ENCODE measurements at regions not wholly inside any gene's neighbourhood (a gene's known extent, or its start where the extent isn't known, plus 50 kb on each side); places are given as distances from the start of the nearest gene placed in this dataset.
A peak's percentile ranks its signal among the peaks of the same experiment; 100 is the strongest.

DNA sequence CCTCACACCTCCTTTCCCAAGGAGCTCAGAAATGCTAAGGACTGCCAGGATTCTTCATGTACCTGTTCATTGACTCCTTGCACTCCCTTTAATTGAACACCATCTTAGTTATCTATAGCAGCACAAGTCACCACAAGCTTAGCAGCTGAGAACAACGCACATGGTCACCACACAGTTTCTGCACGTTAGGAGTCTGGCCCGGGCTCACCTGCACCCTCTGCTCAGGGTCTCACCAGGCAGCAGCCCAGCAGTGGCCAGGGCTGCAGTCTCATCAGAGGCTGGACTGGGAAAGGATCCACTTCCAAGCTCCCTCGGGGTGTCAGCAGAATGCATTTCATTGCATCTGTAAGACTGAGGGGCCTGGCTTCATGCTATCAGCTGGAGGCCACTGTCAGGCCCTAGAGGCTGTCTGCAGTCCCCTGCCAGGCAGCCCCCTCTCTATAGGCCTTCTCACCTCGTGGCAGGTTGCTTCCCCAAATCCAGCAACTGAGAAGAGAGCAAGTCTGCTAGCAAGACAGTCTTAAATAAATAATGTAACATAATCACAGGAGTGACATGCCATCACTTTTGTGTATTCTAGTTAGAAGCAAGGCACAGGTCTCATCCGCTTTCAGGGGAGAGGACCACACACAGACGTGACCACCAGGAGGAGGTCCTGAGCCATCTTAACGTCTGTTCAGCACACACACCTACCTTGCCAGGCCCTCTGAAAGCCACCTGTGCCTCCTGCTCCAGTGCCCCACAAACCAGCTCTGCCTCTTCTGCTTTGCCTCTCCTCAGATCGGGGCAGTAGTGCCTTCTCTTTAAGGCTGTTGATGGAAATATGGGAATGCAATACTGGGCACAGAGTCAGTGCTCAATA lies 165.2 kb upstream of the CST7 start:
- ChIA-PET POLR2A (no interaction called here), CTCF (interaction anchor here (0.6 to 6.6 kb wide), 10 partner anchors 10 to 846 kb away, joined by 3 to 66 read pairs (median 4); no protein-coding TSS in a partner anchor)
- Histone ChIP-seq H3K4me3 (no peak overlapping the region), H3K4me2 (no peak overlapping the region), H3K4me1 (no peaks in the 10 kb centered on the region), H3K9me3 (no peaks in the 10 kb centered on the region), H3K27ac (no peak overlapping the region)
- WGBS (ENCODE audit: missing lambda C conversion rate): 35% methylated on average over 9 of the region's 9 CpGs
- TF ChIP-seq ZNF302 (CRISPR knock-in tag; IDR thresholded peaks at IDR 0.05) (no peak), RAD21 (conservative IDR thresholded peaks at IDR 0.05 in 1 of 2, IDR thresholded peaks at IDR 0.05 in 1 of 2) (peak; percentile 25 to 34; a peak in 1 of 5 replicates)
- ATAC-seq: peak in 1 of 2 experiments; percentile 40; a peak in 3 of 6 replicates
- DNase-seq (ENCODE audit: low read depth in 1 of 2, low spot score in 1 of 2): peak in 1 of 2 experiments; percentile 19
- FAIRE-seq: peak; percentile 32

DNA sequence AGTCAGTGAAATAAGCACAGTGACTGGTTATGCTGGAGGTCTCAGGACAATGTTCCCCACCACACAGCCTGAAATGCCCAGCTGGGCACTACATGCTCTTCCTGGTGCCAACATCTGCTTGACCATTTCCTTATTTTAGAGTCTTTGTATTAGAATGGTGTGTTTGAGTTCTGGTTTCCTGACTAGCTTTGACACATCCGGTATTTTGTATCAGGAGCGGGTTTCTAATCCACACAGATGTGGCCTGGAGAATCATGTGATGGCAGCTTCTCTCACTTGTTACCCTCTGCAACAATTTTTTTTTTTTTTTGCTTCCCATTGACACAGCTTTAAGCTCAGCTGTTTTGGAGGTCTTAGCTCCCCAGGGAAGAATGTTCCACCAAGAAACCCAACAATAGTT lies 164.5 kb upstream of the CST7 start:
- CTCF ChIA-PET: interaction anchor here (0.6 to 1.9 kb wide), 6 partner anchors 9 to 624 kb away, joined by 3 to 6 read pairs (median 4); no protein-coding TSS in a partner anchor
- no peaks in the 10 kb centered on the region for H3K4me1 ChIP-seq
- POLR2A ChIA-PET: no interaction called here
- H3K9me3 ChIP-seq: no peaks in the 10 kb centered on the region
- DNase-seq (ENCODE audit: low read depth in 1 of 2, low spot score in 1 of 2) (no peak), ATAC-seq (no peak), FAIRE-seq (no peak)
- TF ChIP-seq CBX8 (IDR thresholded peaks at IDR 0.05) (no peak), CHD4 (IDR thresholded peaks at IDR 0.05; ENCODE audit: borderline replicate concordance) (no peak), FOSL2 (IDR thresholded peaks at IDR 0.05) (no peak), FOSL2 (CRISPR knock-in tag; IDR thresholded peaks at IDR 0.05) (no peak), RCOR1 (IDR thresholded peaks at IDR 0.05; ENCODE audit: low read depth, low read length) (no peak), NPAS2 (CRISPR knock-in tag; IDR thresholded peaks at IDR 0.05; ENCODE audit: borderline replicate concordance) (no peak), ZC3H11A (IDR thresholded peaks at IDR 0.05) (no peak), CHD2 (IDR thresholded peaks at IDR 0.05; ENCODE audit: low read length, partially characterized antibody) (no peak), MAFK (IDR thresholded peaks at IDR 0.05; ENCODE audit: partially characterized antibody) (no peak), RNF2 (IDR thresholded peaks at IDR 0.05; ENCODE audit: borderline replicate concordance, low read depth) (no peak), ZFP36 (IDR thresholded peaks at IDR 0.05; ENCODE audit: borderline replicate concordance, partially characterized antibody) (no peak), ESRRA (IDR thresholded peaks at IDR 0.05; ENCODE audit: borderline replicate concordance, low read length) (no peak), CBX2 (IDR thresholded peaks at IDR 0.05; ENCODE audit: borderline replicate concordance, low read depth) (no peak), PHF8 (IDR thresholded peaks at IDR 0.05; ENCODE audit: borderline replicate concordance, low read depth) (no peak)
- TF ChIP-seq, protein P1, sequence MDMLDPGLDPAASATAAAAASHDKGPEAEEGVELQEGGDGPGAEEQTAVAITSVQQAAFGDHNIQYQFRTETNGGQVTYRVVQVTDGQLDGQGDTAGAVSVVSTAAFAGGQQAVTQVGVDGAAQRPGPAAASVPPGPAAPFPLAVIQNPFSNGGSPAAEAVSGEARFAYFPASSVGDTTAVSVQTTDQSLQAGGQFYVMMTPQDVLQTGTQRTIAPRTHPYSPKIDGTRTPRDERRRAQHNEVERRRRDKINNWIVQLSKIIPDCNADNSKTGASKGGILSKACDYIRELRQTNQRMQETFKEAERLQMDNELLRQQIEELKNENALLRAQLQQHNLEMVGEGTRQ (IDR thresholded peaks at IDR 0.05): no peak
- TF ChIP-seq, protein P2, sequence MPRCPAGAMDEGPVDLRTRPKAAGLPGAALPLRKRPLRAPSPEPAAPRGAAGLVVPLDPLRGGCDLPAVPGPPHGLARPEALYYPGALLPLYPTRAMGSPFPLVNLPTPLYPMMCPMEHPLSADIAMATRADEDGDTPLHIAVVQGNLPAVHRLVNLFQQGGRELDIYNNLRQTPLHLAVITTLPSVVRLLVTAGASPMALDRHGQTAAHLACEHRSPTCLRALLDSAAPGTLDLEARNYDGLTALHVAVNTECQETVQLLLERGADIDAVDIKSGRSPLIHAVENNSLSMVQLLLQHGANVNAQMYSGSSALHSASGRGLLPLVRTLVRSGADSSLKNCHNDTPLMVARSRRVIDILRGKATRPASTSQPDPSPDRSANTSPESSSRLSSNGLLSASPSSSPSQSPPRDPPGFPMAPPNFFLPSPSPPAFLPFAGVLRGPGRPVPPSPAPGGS (IDR thresholded peaks at IDR 0.05): no peak
- H3K4me2 ChIP-seq: no peak overlapping the region
- WGBS (ENCODE audit: missing lambda C conversion rate): 80% methylated on average over 2 of the region's 2 CpGs
- H3K27ac ChIP-seq: no peak overlapping the region
- no peak overlapping the region for H3K4me3 ChIP-seq

DNA sequence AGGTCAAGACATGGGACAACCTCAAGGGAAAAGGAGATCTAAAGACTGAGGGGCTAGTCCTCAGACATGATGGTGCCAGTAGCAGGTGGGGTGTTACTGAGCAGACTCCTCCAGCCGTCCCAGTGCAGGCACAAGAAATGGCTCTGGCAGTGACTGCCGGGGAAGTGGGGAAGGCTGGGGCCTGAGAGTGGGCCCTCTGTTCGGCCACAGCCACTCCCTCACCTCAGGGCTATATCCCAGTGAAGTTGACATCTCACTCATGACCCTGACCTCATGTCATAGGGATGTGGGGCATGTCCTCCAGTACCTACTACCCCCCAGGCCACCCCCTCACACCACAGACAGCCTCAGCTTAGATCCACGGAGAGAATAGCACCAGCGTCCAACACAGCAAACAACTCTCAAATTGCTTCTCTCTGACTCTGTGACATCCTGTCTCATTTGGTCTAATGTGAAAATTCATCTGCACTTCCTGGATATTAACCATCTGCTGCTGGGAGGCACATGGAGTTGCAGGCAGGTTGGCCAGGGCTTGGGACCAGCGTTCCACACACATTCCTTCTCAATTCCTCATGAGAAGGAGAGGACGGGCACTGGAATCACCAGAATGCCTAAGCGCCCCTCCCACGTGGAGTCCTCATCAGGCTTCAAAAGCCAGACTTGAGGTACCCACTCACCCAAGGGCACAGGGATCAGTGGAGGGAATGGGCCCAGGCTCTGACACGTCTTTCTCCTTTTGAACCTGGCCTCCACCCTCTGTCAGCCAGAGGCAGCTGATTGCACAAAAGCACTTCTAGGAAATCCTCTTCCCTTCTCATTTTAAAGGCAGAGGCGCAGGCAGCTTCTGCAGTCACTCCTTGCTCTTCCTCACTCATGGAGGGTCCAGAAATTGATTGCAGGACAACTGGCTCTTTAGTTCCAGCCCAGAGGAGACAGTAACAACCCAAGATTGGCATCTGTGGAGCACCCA lies 163.6 kb upstream of the CST7 start:
- Histone ChIP-seq H3K4me3 (no peak overlapping the region), H3K27ac (no peak overlapping the region), H3K4me1 (no peaks in the 10 kb centered on the region), H3K4me2 (no peak overlapping the region), H3K9me3 (no peaks in the 10 kb centered on the region)
- ChIA-PET CTCF (interaction anchor here (0.6 to 1.8 kb wide), 3 partner anchors 12 to 1090 kb away, joined by 3 to 6 read pairs (median 3); no protein-coding TSS in a partner anchor), POLR2A (no interaction called here)
- FAIRE-seq: no peak
- WGBS (ENCODE audit: missing lambda C conversion rate): 55% methylated on average over 11 of the region's 11 CpGs
- ATAC-seq: no peak
- peak in 1 of 2 experiments; percentile 31 for DNase-seq (ENCODE audit: low read depth in 1 of 2, low spot score in 1 of 2)
- TF ChIP-seq MAZ (IDR thresholded peaks at IDR 0.05; ENCODE audit: borderline replicate concordance, low read depth, low read length) (no peak), FOSL2 (IDR thresholded peaks at IDR 0.05) (no peak), FOSL2 (CRISPR knock-in tag; IDR thresholded peaks at IDR 0.05) (no peak), KDM5A (IDR thresholded peaks at IDR 0.05) (no peak), ZFP36 (IDR thresholded peaks at IDR 0.05; ENCODE audit: borderline replicate concordance, partially characterized antibody) (no peak), EP300 (IDR thresholded peaks at IDR 0.05) (no peak), CBX2 (IDR thresholded peaks at IDR 0.05; ENCODE audit: borderline replicate concordance, low read depth) (no peak), GATA3 (IDR thresholded peaks at IDR 0.05; ENCODE audit: borderline replicate concordance) (no peak), CHD4 (IDR thresholded peaks at IDR 0.05; ENCODE audit: borderline replicate concordance) (no peak)
- TF ChIP-seq, protein P3, sequence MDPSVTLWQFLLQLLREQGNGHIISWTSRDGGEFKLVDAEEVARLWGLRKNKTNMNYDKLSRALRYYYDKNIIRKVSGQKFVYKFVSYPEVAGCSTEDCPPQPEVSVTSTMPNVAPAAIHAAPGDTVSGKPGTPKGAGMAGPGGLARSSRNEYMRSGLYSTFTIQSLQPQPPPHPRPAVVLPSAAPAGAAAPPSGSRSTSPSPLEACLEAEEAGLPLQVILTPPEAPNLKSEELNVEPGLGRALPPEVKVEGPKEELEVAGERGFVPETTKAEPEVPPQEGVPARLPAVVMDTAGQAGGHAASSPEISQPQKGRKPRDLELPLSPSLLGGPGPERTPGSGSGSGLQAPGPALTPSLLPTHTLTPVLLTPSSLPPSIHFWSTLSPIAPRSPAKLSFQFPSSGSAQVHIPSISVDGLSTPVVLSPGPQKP (IDR thresholded peaks at IDR 0.05; ENCODE audit: low read depth, low read length): no peak
- TF ChIP-seq, protein P4, sequence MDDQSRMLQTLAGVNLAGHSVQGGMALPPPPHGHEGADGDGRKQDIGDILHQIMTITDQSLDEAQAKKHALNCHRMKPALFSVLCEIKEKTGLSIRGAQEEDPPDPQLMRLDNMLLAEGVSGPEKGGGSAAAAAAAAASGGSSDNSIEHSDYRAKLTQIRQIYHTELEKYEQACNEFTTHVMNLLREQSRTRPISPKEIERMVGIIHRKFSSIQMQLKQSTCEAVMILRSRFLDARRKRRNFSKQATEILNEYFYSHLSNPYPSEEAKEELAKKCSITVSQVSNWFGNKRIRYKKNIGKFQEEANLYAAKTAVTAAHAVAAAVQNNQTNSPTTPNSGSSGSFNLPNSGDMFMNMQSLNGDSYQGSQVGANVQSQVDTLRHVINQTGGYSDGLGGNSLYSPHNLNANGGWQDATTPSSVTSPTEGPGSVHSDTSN (IDR thresholded peaks at IDR 0.05): no peak
- TF ChIP-seq, protein P5, sequence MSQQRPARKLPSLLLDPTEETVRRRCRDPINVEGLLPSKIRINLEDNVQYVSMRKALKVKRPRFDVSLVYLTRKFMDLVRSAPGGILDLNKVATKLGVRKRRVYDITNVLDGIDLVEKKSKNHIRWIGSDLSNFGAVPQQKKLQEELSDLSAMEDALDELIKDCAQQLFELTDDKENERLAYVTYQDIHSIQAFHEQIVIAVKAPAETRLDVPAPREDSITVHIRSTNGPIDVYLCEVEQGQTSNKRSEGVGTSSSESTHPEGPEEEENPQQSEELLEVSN (IDR thresholded peaks at IDR 0.05; ENCODE audit: borderline replicate concordance, low read depth): no peak

Measured in A549 (cell line).